ENCODE measurements at regions not wholly inside any gene's neighbourhood (a gene's known extent, or its start where the extent isn't known, plus 50 kb on each side); places are given as distances from the start of the nearest gene placed in this dataset.

DNA sequence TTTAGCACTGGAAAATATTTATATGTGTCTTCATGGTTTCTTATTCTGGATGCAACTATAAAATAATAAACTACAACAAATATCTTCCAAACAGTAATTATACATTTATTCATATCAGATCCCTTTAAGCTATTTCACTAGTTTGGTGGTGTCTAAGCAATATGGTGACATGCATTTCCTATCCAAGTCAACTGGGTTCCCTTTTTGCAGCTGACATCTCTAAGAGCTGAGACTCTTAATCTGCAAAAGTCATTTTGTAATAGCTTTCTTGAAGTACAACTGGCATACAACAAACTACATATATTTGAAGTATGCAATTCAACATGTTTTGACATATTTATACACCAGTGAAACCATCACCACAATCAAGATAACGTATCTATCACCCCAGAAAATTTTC is 59.9 kb upstream of the SLC1A4 start:
- ATAC-seq (ENCODE audit: insufficient read depth, low FRiP score) (no peak), DNase-seq (no peak)
- H3K4me1 ChIP-seq (ENCODE audit: control insufficient read depth in 5 of 5, insufficient read depth in 5 of 5, low read length in 5 of 5), result peaks cover 0 to under 1% (median 0%) of the 10 kb centered on the region in 5 donors
- H3K9me3 ChIP-seq (ENCODE audit: control insufficient read depth in 4 of 4, insufficient read depth in 3 of 4, low read length in 3 of 4), result peaks cover 0 to 4% (median 0%) of the 10 kb centered on the region in 4 donors
- H3K9ac ChIP-seq (ENCODE audit: insufficient read depth in 1 of 2, low read length in 2 of 2), result no peak overlapping the region
- no peaks in the 10 kb centered on the region for H3K36me3 ChIP-seq (ENCODE audit: control insufficient read depth in 4 of 4, insufficient read depth in 4 of 4, low read length in 4 of 4)
- 51 to 74% methylated on average over 1 of the region's 1 CpG for WGBS, 2 donors
- TF ChIP-seq, protein P1, sequence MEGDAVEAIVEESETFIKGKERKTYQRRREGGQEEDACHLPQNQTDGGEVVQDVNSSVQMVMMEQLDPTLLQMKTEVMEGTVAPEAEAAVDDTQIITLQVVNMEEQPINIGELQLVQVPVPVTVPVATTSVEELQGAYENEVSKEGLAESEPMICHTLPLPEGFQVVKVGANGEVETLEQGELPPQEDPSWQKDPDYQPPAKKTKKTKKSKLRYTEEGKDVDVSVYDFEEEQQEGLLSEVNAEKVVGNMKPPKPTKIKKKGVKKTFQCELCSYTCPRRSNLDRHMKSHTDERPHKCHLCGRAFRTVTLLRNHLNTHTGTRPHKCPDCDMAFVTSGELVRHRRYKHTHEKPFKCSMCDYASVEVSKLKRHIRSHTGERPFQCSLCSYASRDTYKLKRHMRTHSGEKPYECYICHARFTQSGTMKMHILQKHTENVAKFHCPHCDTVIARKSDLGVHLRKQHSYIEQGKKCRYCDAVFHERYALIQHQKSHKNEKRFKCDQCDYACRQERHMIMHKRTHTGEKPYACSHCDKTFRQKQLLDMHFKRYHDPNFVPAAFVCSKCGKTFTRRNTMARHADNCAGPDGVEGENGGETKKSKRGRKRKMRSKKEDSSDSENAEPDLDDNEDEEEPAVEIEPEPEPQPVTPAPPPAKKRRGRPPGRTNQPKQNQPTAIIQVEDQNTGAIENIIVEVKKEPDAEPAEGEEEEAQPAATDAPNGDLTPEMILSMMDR (IDR thresholded peaks at IDR 0.05; ENCODE audit: control extremely low read depth, extremely low read depth), result no peak
- no peak overlapping the region for H3K4me3 ChIP-seq
- H3K27ac ChIP-seq (ENCODE audit: low read depth in 1 of 2, low read length in 1 of 2), result no peak overlapping the region
- H3K27me3 ChIP-seq (ENCODE audit: control insufficient read depth in 3 of 3, insufficient read depth in 3 of 3, low read length in 2 of 3), result peaks cover 0 to 4% (median 0%) of the 10 kb centered on the region in 3 donors

DNA sequence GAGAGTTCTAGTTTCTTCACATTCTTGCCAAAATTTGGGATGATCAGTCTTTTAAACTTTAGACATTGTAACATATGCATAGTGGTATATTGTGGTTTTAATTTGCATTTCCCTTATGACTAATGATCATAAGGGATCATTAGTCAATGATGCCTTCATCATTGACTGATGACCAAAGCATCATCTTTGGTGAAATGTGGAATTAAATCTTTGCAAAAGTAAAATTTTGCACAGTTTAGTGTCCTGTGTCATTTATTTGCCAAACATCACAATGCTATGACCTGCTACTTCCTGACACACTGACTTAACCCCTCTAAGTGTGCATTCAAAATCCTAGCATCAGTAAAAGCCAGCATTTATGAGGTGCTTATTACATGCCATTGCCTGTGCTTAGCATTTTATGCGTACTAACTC is 58.9 kb upstream of the SLC1A4 start:
- no peaks in the 10 kb centered on the region for H3K36me3 ChIP-seq (ENCODE audit: control insufficient read depth in 4 of 4, insufficient read depth in 4 of 4, low read length in 4 of 4)
- 75 to 84% methylated on average over 1 of the region's 1 CpG for WGBS, 2 donors
- no peak for DNase-seq
- peaks cover 0 to 1% (median 0%) of the 10 kb centered on the region in 4 donors for H3K9me3 ChIP-seq (ENCODE audit: control insufficient read depth in 4 of 4, insufficient read depth in 3 of 4, low read length in 3 of 4)
- no peak overlapping the region for H3K4me3 ChIP-seq
- H3K27me3 ChIP-seq (ENCODE audit: control insufficient read depth in 3 of 3, insufficient read depth in 3 of 3, low read length in 2 of 3), result peaks cover 0 to 4% (median 0%) of the 10 kb centered on the region in 3 donors
- no peaks in the 10 kb centered on the region for H3K4me1 ChIP-seq (ENCODE audit: control insufficient read depth in 5 of 5, insufficient read depth in 5 of 5, low read length in 5 of 5)
- no peak for ATAC-seq (ENCODE audit: insufficient read depth, low FRiP score)
- TF ChIP-seq, protein P1 (IDR thresholded peaks at IDR 0.05; ENCODE audit: control extremely low read depth, extremely low read depth), result no peak
- H3K27ac ChIP-seq (ENCODE audit: low read depth in 1 of 2, low read length in 1 of 2), result no peak overlapping the region
- H3K9ac ChIP-seq (ENCODE audit: insufficient read depth in 1 of 2, low read length in 2 of 2), result no peak overlapping the region

DNA sequence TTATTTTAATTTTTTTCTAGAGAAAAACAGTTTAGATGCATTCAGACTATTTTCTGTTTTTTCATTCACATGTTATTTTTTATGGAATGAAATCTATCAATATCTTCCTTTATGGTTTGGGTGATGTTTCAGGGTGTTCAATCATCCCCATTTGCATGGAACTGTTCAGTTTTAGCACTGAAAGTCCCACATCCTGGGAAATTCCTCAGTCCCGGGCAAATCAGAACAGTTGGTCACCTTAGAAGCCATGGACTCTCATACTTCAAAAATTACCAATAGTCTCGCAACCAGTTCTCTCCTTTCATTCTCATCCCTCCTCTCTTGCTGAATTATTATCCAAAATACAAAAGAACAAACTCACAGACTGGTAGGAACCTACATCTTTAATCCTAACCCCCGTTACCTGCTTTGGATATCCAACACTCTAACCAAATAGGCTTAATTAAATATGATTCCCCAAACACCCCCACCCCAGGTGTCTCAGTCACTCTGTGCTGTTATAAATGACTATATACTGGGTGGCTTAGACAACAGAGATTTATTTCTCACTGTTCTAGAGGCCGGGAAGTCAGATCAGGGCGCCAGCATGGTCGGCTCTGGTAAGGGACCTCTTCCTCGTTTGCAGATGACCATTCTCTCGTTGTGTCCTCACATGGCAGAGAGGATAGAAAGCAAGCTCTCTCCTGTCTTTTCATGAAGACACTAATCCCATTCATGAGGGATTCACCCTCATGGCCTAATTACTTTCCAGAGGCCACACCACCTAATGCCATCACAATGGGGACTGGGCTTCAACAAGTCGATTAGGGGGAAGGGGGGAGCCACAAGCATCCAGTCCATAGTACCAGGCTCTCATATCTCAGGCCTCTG is 57.7 kb upstream of the SLC1A4 start:
- H3K27ac ChIP-seq (ENCODE audit: low read depth in 1 of 2, low read length in 1 of 2), result no peak overlapping the region
- TF ChIP-seq, protein P1 (IDR thresholded peaks at IDR 0.05; ENCODE audit: control extremely low read depth, extremely low read depth), result no peak
- no peak overlapping the region for H3K9ac ChIP-seq (ENCODE audit: insufficient read depth in 1 of 2, low read length in 2 of 2)
- peaks cover 0 to 4% (median 0%) of the 10 kb centered on the region in 3 donors for H3K27me3 ChIP-seq (ENCODE audit: control insufficient read depth in 3 of 3, insufficient read depth in 3 of 3, low read length in 2 of 3)
- no peaks in the 10 kb centered on the region for H3K36me3 ChIP-seq (ENCODE audit: control insufficient read depth in 4 of 4, insufficient read depth in 4 of 4, low read length in 4 of 4)
- no peak for ATAC-seq (ENCODE audit: insufficient read depth, low FRiP score)
- no peaks in the 10 kb centered on the region for H3K9me3 ChIP-seq (ENCODE audit: control insufficient read depth in 4 of 4, insufficient read depth in 3 of 4, low read length in 3 of 4)
- WGBS, 2 donors, result 91% methylated on average over 9 of the region's 9 CpGs
- DNase-seq, result no peak
- no peaks in the 10 kb centered on the region for H3K4me1 ChIP-seq (ENCODE audit: control insufficient read depth in 5 of 5, insufficient read depth in 5 of 5, low read length in 5 of 5)
- H3K4me3 ChIP-seq, result no peak overlapping the region
